ENCODE measurements at regions not wholly inside any gene's neighbourhood (a gene's known extent, or its start where the extent isn't known, plus 50 kb on each side); places are given as distances from the start of the nearest gene placed in this dataset.

GRCh38 chr1:113248494-113248893 lies 141.8 kb upstream of the MAGI3 start:
- ChIA-PET POLR2A (no interaction called here), CTCF (no interaction called here)
- H3K4me1 ChIP-seq = no peaks in the 10 kb centered on the region
- DNase-seq (ENCODE audit: low read depth in 1 of 2, low spot score in 1 of 2) (no peak), ATAC-seq (no peak), FAIRE-seq (no peak)
- TF ChIP-seq HMGXB4 (CRISPR knock-in tag; IDR thresholded peaks at IDR 0.05; ENCODE audit: borderline replicate concordance) = no peak
- TF ChIP-seq POLR2A (IDR thresholded peaks at IDR 0.05; ENCODE audit: low read length) = no peak
- TF ChIP-seq ZFP36 (IDR thresholded peaks at IDR 0.05; ENCODE audit: borderline replicate concordance, partially characterized antibody) = no peak
- TF ChIP-seq NR3C1 (IDR thresholded peaks at IDR 0.05) = no peak
- no peak for TF ChIP-seq EHF (CRISPR knock-in tag; IDR thresholded peaks at IDR 0.05)
- no peak for TF ChIP-seq TP53 (CRISPR knock-in tag; IDR thresholded peaks at IDR 0.05)
- TF ChIP-seq MAX (IDR thresholded peaks at IDR 0.05) = no peak
- TF ChIP-seq CEBPB (IDR thresholded peaks at IDR 0.05) = no peak
- TF ChIP-seq NFE2L2 (conservative IDR thresholded peaks at IDR 0.05; ENCODE audit: low read length) = no peak
- no peak for TF ChIP-seq ZC3H11A (IDR thresholded peaks at IDR 0.05)
- no peak overlapping the region for H3K4me2 ChIP-seq
- H3K27ac ChIP-seq = no peak overlapping the region
- no peaks in the 10 kb centered on the region for H3K9me3 ChIP-seq
- no peak overlapping the region for H3K4me3 ChIP-seq
- 75% methylated on average over 5 of the region's 5 CpGs for whole genome bisulfite sequencing (ENCODE audit: missing lambda C conversion rate)

- Histone ChIP-seq H3K4me1 (no peaks in the 10 kb centered on the region), H3K9me3 (no peaks in the 10 kb centered on the region), H3K4me2 (no peak overlapping the region), H3K4me3 (no peak overlapping the region), H3K27ac (no peak overlapping the region)
- no peak for ATAC-seq
- POLR2A ChIA-PET = no interaction called here
- no peak for DNase-seq (ENCODE audit: low read depth in 1 of 2, low spot score in 1 of 2)
- FAIRE-seq = no peak
- TF ChIP-seq HES2 (IDR thresholded peaks at IDR 0.05) (no peak), NR3C1 (IDR thresholded peaks at IDR 0.05) (no peak)
- 76% methylated on average over 6 of the region's 6 CpGs for WGBS (ENCODE audit: missing lambda C conversion rate)
- CTCF ChIA-PET = no interaction called here
Observed at GRCh38 chr1:113250161-113250560, 140.2 kb upstream of the MAGI3 start.

- H3K4me1 ChIP-seq = no peaks in the 10 kb centered on the region
- no peak for DNase-seq (ENCODE audit: low read depth in 1 of 2, low spot score in 1 of 2)
- 91% methylated on average over 7 of the region's 7 CpGs for WGBS (ENCODE audit: missing lambda C conversion rate)
- ChIA-PET CTCF (no interaction called here), POLR2A (no interaction called here)
- no peaks in the 10 kb centered on the region for H3K9me3 ChIP-seq
- ATAC-seq = no peak
- no peak for TF ChIP-seq JUN (IDR thresholded peaks at IDR 0.05)
- no peak for TF ChIP-seq FOSL2 (IDR thresholded peaks at IDR 0.05)
- TF ChIP-seq FOSL2 (CRISPR knock-in tag; IDR thresholded peaks at IDR 0.05) = no peak
- no peak for TF ChIP-seq TP53 (CRISPR knock-in tag; IDR thresholded peaks at IDR 0.05)
- no peak for TF ChIP-seq NPAS2 (CRISPR knock-in tag; IDR thresholded peaks at IDR 0.05; ENCODE audit: borderline replicate concordance)
- TF ChIP-seq SMC3 (IDR thresholded peaks at IDR 0.05) = no peak
- no peak for TF ChIP-seq ESRRA (IDR thresholded peaks at IDR 0.05; ENCODE audit: borderline replicate concordance, low read length)
- no peak for TF ChIP-seq EHMT2 (IDR thresholded peaks at IDR 0.05; ENCODE audit: low read depth)
- no peak for TF ChIP-seq KDM5A (IDR thresholded peaks at IDR 0.05)
- no peak for TF ChIP-seq BCL3 (IDR thresholded peaks at IDR 0.05)
- TF ChIP-seq ZNF302 (CRISPR knock-in tag; IDR thresholded peaks at IDR 0.05) = no peak
- TF ChIP-seq HDAC2 (IDR thresholded peaks at IDR 0.05) = no peak
- TF ChIP-seq KDM1A (IDR thresholded peaks at IDR 0.05; ENCODE audit: low read depth) = no peak
- TF ChIP-seq RFX5 (IDR thresholded peaks at IDR 0.05) = no peak
- TF ChIP-seq CHD2 (IDR thresholded peaks at IDR 0.05; ENCODE audit: low read length, partially characterized antibody) = no peak
- no peak for TF ChIP-seq POLR2AphosphoS2 (conservative IDR thresholded peaks at IDR 0.05; ENCODE audit: low read length)
- no peak for TF ChIP-seq RCOR1 (IDR thresholded peaks at IDR 0.05; ENCODE audit: low read depth, low read length)
- no peak for TF ChIP-seq ELK1 (IDR thresholded peaks at IDR 0.05; ENCODE audit: low read depth, low read length)
- no peak for TF ChIP-seq E2F6 (IDR thresholded peaks at IDR 0.05; ENCODE audit: borderline replicate concordance, low read depth)
- no peak for TF ChIP-seq EHF (CRISPR knock-in tag; IDR thresholded peaks at IDR 0.05)
- TF ChIP-seq CTCF (IDR thresholded peaks at IDR 0.05) = no peak
- no peak for FAIRE-seq
- H3K4me3 ChIP-seq = no peak overlapping the region
- no peak overlapping the region for H3K4me2 ChIP-seq
- no peak overlapping the region for H3K27ac ChIP-seq
Observed at GRCh38 chr1:113252166-113252565, 138.1 kb upstream of the MAGI3 start.
